Left cardiac atrium (tissue), 4 donors: ENCODE measurements at regions not wholly inside any gene's neighbourhood (a gene's known extent, or its start where the extent isn't known, plus 50 kb on each side); places are given as distances from the start of the nearest gene placed in this dataset.
"Not testable (repeated sequence)": the region's sequence is repeated elsewhere in the genome, so short reads cannot be mapped to it uniquely, and the experiment has no call there.

Experiments used
- ATAC-seq, 2 donors: fragments of 200-7000 bp; cut with Tn5 transposase; one replicate each; pipeline ENCODE4 v1.9.1; 2020; ENCODE audit warnings: mild to moderate bottlenecking in 2 of 2, moderate library complexity in 2 of 2
- DNase-seq: peaks from one replicate; pipeline ENCODE4 v3.0.0-alpha.2; 2020
- intact Hi-C, 2 donors: fragments of 100-400 bp; cut with DNase I; formaldehyde crosslinking; loops; one replicate each; pipeline versions ENCODE4 v1.14.1 to v1.15.1; 2022 to 2023
- donor health status: DM: no; HTN: yes; CAD: no.
- donor health status: DM: no; HTN: yes; CAD: no; lungs with severe emphysema.
- donor health status: DM: yes; HTN: yes; CAD: no.
- donor health status: Dilated cardiomyopathy.

DNA sequence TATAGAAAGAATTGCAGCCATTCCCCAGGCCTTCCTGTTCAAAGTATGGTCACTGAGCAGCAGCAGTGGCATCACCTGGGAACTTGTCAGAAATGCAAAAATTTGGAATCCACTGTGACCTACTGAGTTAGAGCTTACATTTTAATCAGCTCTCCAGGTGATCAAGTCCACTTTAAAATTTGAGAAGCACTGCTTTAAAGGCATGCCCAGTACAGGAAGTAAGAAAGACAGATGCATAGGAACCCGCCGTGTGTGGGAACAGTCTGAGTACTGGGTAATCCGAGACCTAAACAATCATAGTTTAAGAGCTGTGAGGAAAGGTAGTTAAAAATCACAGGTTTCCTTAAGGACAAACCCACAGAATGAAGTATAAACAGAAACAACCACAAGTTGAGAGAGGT, 462.4 kb downstream of the RAB38 start:
- ATAC-seq (no peak), DNase-seq (no peak)
- intact Hi-C loops, result no loop called here

DNA sequence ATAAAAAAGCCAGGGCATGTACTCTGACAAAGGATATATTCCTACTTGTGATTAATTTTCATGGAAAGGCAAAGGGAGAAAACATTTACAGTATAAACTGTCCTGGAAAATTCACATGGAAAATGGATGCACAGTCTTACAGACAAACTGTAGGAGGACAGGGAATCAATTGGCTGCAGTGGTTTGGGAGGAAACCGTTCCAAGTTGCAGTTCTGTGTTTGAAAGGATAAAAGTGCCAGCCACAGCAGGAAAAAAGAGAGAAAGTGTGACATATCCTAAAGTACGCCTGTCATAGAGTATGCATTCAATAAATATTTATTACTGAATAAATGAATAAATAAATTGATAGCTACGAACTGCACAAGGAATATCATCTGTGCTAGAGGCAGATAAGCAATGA, 462.9 kb downstream of the RAB38 start:
- intact Hi-C loops, result no loop called here
- DNase-seq, result no peak
- ATAC-seq, result no peak

DNA sequence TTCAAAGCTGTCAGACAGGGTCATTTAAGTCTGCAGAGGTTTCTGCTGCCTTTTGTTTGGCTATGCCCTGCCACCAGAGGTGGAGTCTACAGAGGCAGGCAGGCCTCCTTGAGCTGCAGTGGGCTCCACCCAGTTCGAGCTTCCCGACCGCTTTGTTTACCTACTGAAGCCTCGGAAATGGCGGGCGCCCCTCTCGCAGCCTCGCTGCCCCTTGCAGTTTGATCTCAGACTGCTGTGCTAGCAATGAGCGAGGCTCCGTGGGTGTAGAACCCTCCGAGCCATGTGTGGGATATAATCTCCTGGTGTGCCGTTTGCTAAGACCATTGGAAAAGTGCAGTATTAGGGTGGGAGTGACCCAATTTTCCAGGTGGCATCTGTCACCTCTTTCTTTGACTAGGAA, 471.7 kb downstream of the RAB38 start:
- ATAC-seq, DNase-seq, intact Hi-C loops: not testable (repeated sequence)

DNA sequence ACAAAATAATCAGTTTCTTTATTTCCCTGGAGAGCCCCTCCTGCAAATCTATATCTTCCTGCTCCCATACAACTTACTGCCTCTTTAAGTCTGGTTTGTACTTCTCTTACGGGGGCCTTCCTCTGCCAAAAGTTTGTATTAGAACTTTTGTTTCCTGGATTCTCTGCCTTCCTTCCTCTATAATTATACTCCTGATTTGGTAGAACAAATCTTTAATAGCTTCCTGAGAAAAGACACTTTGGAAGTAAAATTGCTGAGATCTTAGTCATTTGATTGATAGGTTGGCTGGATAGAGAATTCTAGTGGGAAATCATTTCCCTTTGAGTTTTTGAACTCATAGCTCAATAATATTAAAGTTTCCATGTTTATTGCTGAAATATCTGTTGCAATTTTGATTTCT, 499.2 kb downstream of the RAB38 start:
- ATAC-seq (no peak), DNase-seq (no peak)
- intact Hi-C loops, result no loop called here

- ATAC-seq, result no peak
- no peak for DNase-seq
- intact Hi-C loops, result no loop called here
These were observed 508.5 kb downstream of the RAB38 start for GRCh38 chr11:87666730-87667129.

DNA sequence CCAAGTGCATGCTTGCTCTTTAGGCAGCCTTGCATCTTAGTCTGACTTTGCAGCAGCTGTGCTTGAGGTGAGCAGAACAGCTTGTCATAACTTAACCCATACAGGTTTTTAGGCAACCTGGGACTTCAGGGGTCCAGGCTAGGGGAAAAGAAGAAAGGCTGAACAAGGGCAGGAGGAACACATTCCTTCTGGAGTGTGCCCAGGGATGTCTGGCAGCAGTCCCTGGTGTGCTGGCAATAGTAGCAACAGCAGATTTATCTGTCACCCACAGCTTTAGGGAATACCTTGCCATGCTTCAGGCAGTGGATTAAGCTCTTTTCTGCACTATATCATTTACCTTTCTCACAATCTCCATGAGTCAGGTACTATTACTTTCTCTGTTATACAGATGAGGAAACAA, 513.0 kb downstream of the RAB38 start:
- intact Hi-C loops, result no loop called here
- DNase-seq, result no peak
- ATAC-seq, result no peak

DNA sequence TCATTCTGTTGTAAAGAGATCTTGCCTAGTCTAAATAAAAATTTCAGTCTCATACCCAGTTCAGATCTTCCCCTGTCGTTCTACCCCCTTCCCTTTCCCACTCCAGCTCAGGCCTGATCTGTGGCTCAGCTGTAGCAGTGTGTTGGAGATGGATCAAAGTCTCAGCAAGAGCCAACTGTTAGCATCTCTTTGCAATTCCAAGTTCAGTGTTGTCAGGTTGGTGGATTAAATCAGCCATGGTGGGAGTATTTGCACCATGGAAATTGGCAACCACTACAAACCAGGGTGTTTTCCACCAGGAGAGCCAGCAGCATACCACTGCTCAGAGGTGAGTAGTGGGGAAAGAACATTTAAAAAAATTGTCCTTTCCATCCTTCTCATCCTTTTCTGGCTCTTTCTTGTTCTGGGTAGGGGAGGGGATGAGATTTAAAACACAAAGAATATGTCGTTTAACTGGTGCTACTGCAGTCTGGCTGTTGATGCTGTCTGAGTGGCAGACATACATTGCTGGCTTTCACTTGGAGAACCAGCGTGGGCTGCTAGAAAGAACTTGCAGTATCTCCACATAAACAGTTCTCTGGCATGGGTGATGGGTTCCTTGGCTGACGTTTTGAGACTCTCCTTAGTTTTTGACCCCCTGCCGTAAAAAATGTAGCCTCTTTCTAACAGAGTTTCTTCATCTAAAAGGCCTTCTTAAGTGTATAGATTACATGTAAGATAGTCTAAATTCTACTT, 514.1 kb downstream of the RAB38 start:
- intact Hi-C loops, result no loop called here
- ATAC-seq (no peak), DNase-seq (no peak)

DNA sequence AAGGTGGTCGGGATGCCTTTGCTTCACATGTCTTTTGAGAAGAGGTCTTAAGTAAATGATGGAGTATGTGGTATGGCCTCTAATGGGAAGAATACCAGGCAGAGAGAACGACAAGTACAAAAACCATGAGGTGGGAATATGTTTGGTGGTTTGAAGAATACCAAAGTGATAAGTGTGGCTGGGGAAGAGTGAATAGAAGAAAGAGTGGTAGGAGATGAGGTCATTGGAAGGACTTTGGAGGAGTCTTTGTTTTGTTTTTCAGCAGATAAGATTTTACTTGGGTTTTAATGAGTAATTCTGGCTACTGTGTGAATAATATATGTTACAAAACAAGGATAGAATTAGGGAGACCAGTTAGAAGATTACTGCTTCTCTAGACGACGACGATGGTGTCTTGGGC, 515.4 kb downstream of the RAB38 start:
- ATAC-seq (no peak), DNase-seq (no peak)
- intact Hi-C loops, result no loop called here

GRCh38 chr11:87645626-87646025, 529.6 kb downstream of the RAB38 start:
- DNase-seq, result no peak
- intact Hi-C loops, result no loop called here
- no peak for ATAC-seq

GRCh38 chr11:87639753-87640364, 535.4 kb downstream of the RAB38 start:
- ATAC-seq, result no peak

GRCh38 chr11:87635001-87635400, 540.2 kb downstream of the RAB38 start:
- ATAC-seq (no peak), DNase-seq (no peak)
- intact Hi-C loops, result no loop called here

More at GRCh38 chr11:87639753-87640364, 535.4 kb downstream of the RAB38 start:
- intact Hi-C loops, result no loop called here
- no peak for DNase-seq

- ATAC-seq, result no peak
- intact Hi-C loops, result no loop called here
- no peak for DNase-seq
These were observed 540.9 kb downstream of the RAB38 start for GRCh38 chr11:87634331-87634730.

GRCh38 chr11:87628957-87629356, 546.3 kb downstream of the RAB38 start:
- intact Hi-C loops, result no loop called here
- no peak for ATAC-seq
- DNase-seq, result no peak

DNA sequence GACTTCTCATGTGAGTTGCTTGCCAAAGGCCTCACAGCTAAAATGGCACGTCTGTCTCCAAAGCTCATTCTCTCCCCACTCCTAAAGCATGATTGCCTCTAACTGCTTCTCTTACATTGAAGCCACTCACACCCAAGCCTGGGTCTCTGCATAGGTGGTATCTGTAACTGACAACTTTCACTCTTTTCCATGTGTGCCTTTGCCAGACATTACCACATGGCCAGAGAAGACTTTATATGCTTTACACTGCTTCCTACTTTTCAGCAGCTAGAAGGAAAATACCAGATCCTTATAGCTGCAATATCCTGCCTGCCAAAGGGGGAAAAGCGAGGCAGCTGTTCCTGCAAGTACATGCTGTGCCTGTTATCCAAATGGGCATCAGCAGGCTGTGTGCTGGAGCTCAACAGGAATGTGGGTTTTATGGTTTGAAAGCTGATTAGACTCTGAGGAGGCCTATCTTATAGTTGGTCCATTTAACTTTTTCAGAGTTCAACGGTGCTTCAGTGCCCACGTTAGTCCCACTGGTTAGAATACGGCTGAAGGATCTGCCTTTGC, 547.1 kb downstream of the RAB38 start:
- DNase-seq, result no peak
- intact Hi-C loops, result no loop called here
- ATAC-seq, result no peak

DNA sequence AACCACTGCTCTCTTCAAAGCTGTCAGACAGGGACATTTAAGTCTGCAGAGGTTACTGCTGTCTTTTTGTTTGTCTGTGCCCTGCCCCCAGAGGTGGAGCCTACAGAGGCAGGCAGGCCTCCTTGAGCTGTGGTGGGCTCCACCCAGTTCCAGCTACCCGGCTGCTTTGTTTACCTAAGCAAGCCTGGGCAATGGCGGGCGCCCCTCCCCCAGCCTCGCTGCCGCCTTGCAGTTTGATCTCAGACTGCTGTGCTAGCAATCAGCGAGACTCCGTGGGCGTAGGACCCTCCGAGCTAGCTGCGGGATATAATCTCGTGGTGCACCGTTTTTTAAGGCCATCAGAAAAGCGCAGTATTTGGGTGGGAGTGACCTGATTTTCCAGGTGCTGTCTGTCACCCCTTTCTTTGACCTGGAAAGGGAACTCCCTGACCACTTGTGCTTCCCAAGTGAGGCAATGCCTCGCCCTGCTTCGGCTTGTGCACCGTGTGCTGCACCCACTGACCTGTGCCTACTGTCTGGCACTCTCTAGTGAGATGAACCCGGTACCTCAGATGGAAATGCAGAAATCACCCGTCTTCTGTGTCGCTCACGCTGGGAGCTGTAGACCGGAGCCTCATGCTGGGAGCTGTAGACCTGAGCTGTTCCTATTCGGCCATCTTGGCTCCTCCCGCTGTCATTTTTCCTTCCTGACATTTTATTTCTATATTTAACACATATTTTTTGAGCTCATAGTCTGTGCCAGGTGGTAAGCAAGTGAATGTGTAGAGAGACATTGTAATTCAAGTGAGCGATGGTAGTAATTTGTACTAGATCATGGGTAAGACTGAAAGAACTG, 551.5 kb downstream of the RAB38 start:
- intact Hi-C loops, DNase-seq, ATAC-seq: not testable (repeated sequence)

DNA sequence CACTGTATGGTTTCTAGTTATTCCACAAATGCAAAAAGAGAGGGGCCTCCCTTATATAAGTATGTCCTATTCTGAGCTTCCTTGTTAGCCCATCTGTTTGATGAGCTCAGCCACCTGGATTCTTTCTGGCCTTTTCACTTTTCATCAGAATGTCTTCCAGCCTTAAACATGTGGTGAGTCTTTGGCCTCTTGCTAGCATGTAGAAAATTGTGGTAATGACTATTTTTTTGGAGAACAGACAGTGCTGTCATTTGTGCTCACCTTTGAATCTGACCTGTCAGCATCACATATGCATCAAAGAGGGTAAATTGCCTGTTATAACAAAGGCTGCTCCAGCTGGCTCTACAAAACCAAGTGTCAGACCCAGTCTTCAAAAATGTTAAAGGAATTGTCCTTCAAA, 558.7 kb downstream of the RAB38 start:
- DNase-seq (no peak), ATAC-seq (no peak)
- intact Hi-C loops, result no loop called here

DNA sequence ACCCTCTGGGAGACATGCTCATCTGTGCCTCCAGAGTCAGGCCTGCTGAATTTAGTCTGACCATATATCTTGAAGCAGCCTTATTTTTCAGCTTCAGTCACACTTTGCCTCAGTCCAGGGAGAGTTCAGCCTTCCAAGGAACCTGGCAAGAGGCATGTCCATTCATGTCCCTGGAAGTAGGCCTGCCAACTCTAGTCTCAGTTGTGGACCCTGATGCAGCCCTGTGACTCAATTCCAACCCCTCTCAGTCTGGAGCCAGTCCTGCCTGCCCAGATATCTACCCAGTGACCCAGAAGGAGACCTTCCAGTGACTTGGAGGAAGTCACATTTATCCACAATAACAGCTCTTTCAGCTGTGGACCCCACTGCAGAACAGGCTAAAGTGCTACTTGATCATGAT, 566.6 kb downstream of the TMEM135 start:
- intact Hi-C loops, result no loop called here
- ATAC-seq (peak; percentile 14 to 27), DNase-seq (no peak)

DNA sequence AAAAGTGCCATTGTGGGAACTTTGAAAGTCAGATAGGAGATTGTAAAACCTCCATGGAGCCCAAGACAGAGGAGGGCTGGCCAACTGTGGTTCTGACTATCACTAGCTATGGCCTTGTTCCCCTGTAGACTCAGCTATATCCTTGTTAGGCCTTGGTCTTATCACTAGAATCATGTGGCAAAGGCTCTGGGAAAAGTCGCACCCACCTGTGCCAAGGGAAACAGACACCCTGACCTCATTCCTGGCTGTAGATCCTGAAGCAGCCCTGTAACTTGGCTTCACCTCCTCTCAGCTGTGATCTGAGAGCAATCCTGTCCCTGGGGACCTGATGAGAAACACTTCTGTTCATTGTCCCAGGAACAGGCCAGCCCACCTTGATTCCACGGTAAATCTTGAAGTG, 566.2 kb downstream of the TMEM135 start:
- ATAC-seq (peak in 1 of 2 donors; percentile 33), DNase-seq (no peak)
- intact Hi-C loops, result no loop called here

- ATAC-seq (no peak), DNase-seq (no peak)
- intact Hi-C loops, result no loop called here
These were observed 565.0 kb downstream of the TMEM135 start for GRCh38 chr11:87602776-87603175.

DNA sequence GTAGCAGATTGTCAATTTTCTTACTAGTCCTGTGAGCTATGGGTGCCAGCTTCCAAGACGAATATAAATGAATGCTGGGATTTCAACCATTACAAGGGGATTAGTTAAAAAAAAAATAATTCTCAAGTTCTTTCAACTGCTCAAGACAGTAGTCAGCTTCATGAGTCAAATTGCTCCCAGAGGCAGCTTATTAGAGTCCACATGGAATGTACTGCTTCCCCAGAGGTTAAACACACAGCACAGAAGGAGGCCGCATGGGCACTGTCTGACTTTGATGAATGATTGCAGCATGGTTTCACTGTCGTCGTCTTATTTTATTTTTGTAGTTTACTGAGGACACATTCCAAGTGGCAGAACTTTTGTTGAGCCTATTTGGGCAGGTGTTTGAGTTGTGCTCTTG, 563.2 kb downstream of the TMEM135 start:
- ATAC-seq, result no peak
- intact Hi-C loops, result no loop called here
- no peak for DNase-seq
